GM23248 (cell line): ENCODE measurements at regions not wholly inside any gene's neighbourhood (a gene's known extent, or its start where the extent isn't known, plus 50 kb on each side); places are given as distances from the start of the nearest gene placed in this dataset.

Experiments used
- EZH2 ChIP-seq: fragments of 200-600 bp; sonication (generic); IDR thresholded peaks from 2 replicates; pipeline ENCODE4 v1.6.1; 2018; ENCODE audit warnings: antibody characterized with exemption, mild to moderate bottlenecking; ENCODE audit not compliant: insufficient read depth, poor library complexity, severe bottlenecking
- EZH2phosphoT487 ChIP-seq: fragments of 200-600 bp; sonication (generic); IDR thresholded peaks from 2 replicates; pipeline ENCODE4 v1.6.1; 2018; ENCODE audit warnings: antibody characterized with exemption, moderate library complexity, mild to moderate bottlenecking, low read depth; ENCODE audit not compliant: insufficient read depth

- TF ChIP-seq EZH2 (no peak), EZH2phosphoT487 (no peak)
Observed at GRCh38 chr5:82387001-82387818, 109.1 kb upstream of the RPS23 start.
